Mesendoderm (in vitro differentiated cells): ENCODE measurements at regions not wholly inside any gene's neighbourhood (a gene's known extent, or its start where the extent isn't known, plus 50 kb on each side); places are given as distances from the start of the nearest gene placed in this dataset.

Source experiments
- DNase-seq: peaks from one replicate; pipeline ENCODE4 v3.0.0; 2013
- H2AK5ac ChIP-seq: 2 replicates; pipeline ENCODE4 v1.6.1; 2013; ENCODE audit warnings: low read length, inconsistent platforms
- H2BK120ac ChIP-seq: 2 replicates; pipeline ENCODE4 v1.6.1; 2013; ENCODE audit warnings: low read depth, mild to moderate bottlenecking, low read length, moderate library complexity, mixed read lengths
- H2BK15ac ChIP-seq: replicated peaks from 2 replicates; pipeline ENCODE4 v1.6.1; 2013; ENCODE audit warnings: low read depth, mild to moderate bottlenecking, moderate library complexity
- H2BK5ac ChIP-seq: 2 replicates; pipeline ENCODE4 v1.6.1; 2013; ENCODE audit warnings: low read length, inconsistent platforms
- H3K18ac ChIP-seq: 2 replicates; pipeline ENCODE4 v1.6.1; 2013; ENCODE audit warnings: mild to moderate bottlenecking, low read length, mixed read lengths
- H3K23ac ChIP-seq: one replicate; pipeline ENCODE4 v1.6.1; 2013; ENCODE audit warnings: low read length
- H3K27ac ChIP-seq: 2 replicates; pipeline ENCODE4 v1.5.1; 2013; ENCODE audit warnings: low read depth, mild to moderate bottlenecking, inconsistent platforms, low read length, moderate library complexity
- H3K27me3 ChIP-seq: 2 replicates; pipeline ENCODE4 v1.6.1; 2013; ENCODE audit warnings: low read length, control low read depth, mild to moderate bottlenecking, inconsistent platforms; ENCODE audit not compliant: insufficient read depth, poor library complexity
- H3K36me3 ChIP-seq: 2 replicates; pipeline ENCODE4 v1.6.1; 2013; ENCODE audit warnings: low read length, inconsistent platforms; ENCODE audit not compliant: control insufficient read depth, insufficient read depth
- H3K4ac ChIP-seq: one replicate; pipeline ENCODE4 v1.6.1; 2013; ENCODE audit warnings: low read depth, mild to moderate bottlenecking, low read length, moderate library complexity
- H3K4me1 ChIP-seq: 2 replicates; pipeline ENCODE4 v1.6.1; 2013; ENCODE audit warnings: low read depth, low read length, inconsistent platforms; ENCODE audit not compliant: control insufficient read depth
- H3K4me2 ChIP-seq: 2 replicates; pipeline ENCODE4 v1.6.1; 2013; ENCODE audit warnings: low read length
- H3K4me3 ChIP-seq: 2 replicates; pipeline ENCODE4 v1.5.1; 2013; ENCODE audit warnings: mild to moderate bottlenecking, low read length
- H3K56ac ChIP-seq: one replicate; pipeline ENCODE4 v1.6.1; 2013; ENCODE audit warnings: low read length
- H3K79me1 ChIP-seq: 2 replicates; pipeline ENCODE4 v1.6.1; 2013; ENCODE audit warnings: low read length, inconsistent platforms
- H3K79me2 ChIP-seq: 2 replicates; pipeline ENCODE4 v1.6.1; 2013; ENCODE audit warnings: mild to moderate bottlenecking, low read length; ENCODE audit not compliant: control insufficient read depth, insufficient read depth
- H3K9ac ChIP-seq: 2 replicates; pipeline ENCODE4 v1.6.1; 2013; ENCODE audit warnings: low read length, inconsistent platforms
- H4K5ac ChIP-seq: one replicate; pipeline ENCODE4 v1.6.1; 2013; ENCODE audit warnings: low read length
- H4K8ac ChIP-seq: one replicate; pipeline ENCODE4 v1.6.1; 2013; ENCODE audit warnings: low read depth, mild to moderate bottlenecking, control low read depth, low read length, moderate library complexity
- WGBS: extraction: QIAGEN DNeasy Blood & Tissue Kit; methylation state at CpG from one replicate; pipeline ENCODE4 v1.1.7; 2013; ENCODE audit warnings: low lambda C conversion rate, missing lambda C conversion rate; ENCODE audit not compliant: insufficient coverage; ENCODE audit errors: extremely low coverage; 5-methylcytosine and 5-hydroxymethylcytosine counted together

- no peak overlapping the region for H2BK120ac ChIP-seq
- no peaks in the 10 kb centered on the region for H3K36me3 ChIP-seq
- H3K56ac ChIP-seq, result no peak overlapping the region
- no peak overlapping the region for H3K23ac ChIP-seq
- no peak overlapping the region for H3K18ac ChIP-seq
- no peaks in the 10 kb centered on the region for H3K79me2 ChIP-seq
- peak; percentile 10 for DNase-seq
- no peak overlapping the region for H4K8ac ChIP-seq
- no peaks in the 10 kb centered on the region for H3K4me1 ChIP-seq
- H3K4me3 ChIP-seq, result no peak overlapping the region
- H2AK5ac ChIP-seq, result no peak overlapping the region
- H3K27me3 ChIP-seq, result no peaks in the 10 kb centered on the region
- no peak overlapping the region for H2BK5ac ChIP-seq
- no peak overlapping the region for H3K9ac ChIP-seq
- H3K27ac ChIP-seq, result no peak overlapping the region
- no peak overlapping the region for H3K4me2 ChIP-seq
- no CpG with 5 or more reads among the region's 6 CpGs for WGBS
- H2BK15ac ChIP-seq, result no peak overlapping the region
- no peaks in the 10 kb centered on the region for H3K79me1 ChIP-seq
- no peak overlapping the region for H4K5ac ChIP-seq
- no peak overlapping the region for H3K4ac ChIP-seq
Observed at GRCh38 chr6:91691449-91691848, 1104.6 kb upstream of the MAP3K7 start.

GRCh38 chr6:91683240-91683639, 1096.4 kb upstream of the MAP3K7 start:
- no peak overlapping the region for H2BK15ac ChIP-seq
- H4K5ac ChIP-seq, result no peak overlapping the region
- no peak overlapping the region for H3K23ac ChIP-seq
- H3K56ac ChIP-seq, result no peak overlapping the region
- H3K27ac ChIP-seq, result no peak overlapping the region
- H3K18ac ChIP-seq, result no peak overlapping the region
- H2BK5ac ChIP-seq, result no peak overlapping the region
- no peaks in the 10 kb centered on the region for H3K79me1 ChIP-seq
- no peak overlapping the region for H2BK120ac ChIP-seq
- H3K4me1 ChIP-seq, result no peaks in the 10 kb centered on the region
- H4K8ac ChIP-seq, result no peak overlapping the region
- H3K4me2 ChIP-seq, result no peak overlapping the region
- H3K4ac ChIP-seq, result no peak overlapping the region
- H3K27me3 ChIP-seq, result no peaks in the 10 kb centered on the region
- H3K9ac ChIP-seq, result no peak overlapping the region
- no peak overlapping the region for H3K4me3 ChIP-seq
- no peak overlapping the region for H2AK5ac ChIP-seq
- H3K79me2 ChIP-seq, result no peaks in the 10 kb centered on the region
- no peak for DNase-seq
- no peaks in the 10 kb centered on the region for H3K36me3 ChIP-seq
- WGBS, result no CpG with 5 or more reads among the region's 4 CpGs

GRCh38 chr6:91681296-91681695, 1094.4 kb upstream of the MAP3K7 start:
- H4K5ac ChIP-seq, result no peak overlapping the region
- no peak overlapping the region for H3K23ac ChIP-seq
- H3K4me3 ChIP-seq, result no peak overlapping the region
- H3K56ac ChIP-seq, result no peak overlapping the region
- DNase-seq, result no peak
- no peaks in the 10 kb centered on the region for H3K36me3 ChIP-seq
- no peak overlapping the region for H3K4me2 ChIP-seq
- H4K8ac ChIP-seq, result no peak overlapping the region
- H3K79me1 ChIP-seq, result no peaks in the 10 kb centered on the region
- H3K9ac ChIP-seq, result no peak overlapping the region
- H3K4me1 ChIP-seq, result no peaks in the 10 kb centered on the region
- no peak overlapping the region for H3K18ac ChIP-seq
- H3K27ac ChIP-seq, result no peak overlapping the region
- H3K79me2 ChIP-seq, result no peaks in the 10 kb centered on the region
- H3K27me3 ChIP-seq, result no peaks in the 10 kb centered on the region
- no CpG with 5 or more reads among the region's 7 CpGs for WGBS
- H3K4ac ChIP-seq, result no peak overlapping the region
- no peak overlapping the region for H2BK5ac ChIP-seq
- H2BK15ac ChIP-seq, result no peak overlapping the region
- no peak overlapping the region for H2AK5ac ChIP-seq
- H2BK120ac ChIP-seq, result no peak overlapping the region

- no peak overlapping the region for H2BK120ac ChIP-seq
- no peak overlapping the region for H3K4ac ChIP-seq
- H2AK5ac ChIP-seq, result no peak overlapping the region
- H3K27ac ChIP-seq, result no peak overlapping the region
- no peak overlapping the region for H4K5ac ChIP-seq
- no peak for DNase-seq
- no peaks in the 10 kb centered on the region for H3K36me3 ChIP-seq
- WGBS, result no CpG with 5 or more reads among the region's 5 CpGs
- H3K79me2 ChIP-seq, result no peaks in the 10 kb centered on the region
- H2BK15ac ChIP-seq, result no peak overlapping the region
- no peak overlapping the region for H3K56ac ChIP-seq
- no peak overlapping the region for H3K4me3 ChIP-seq
- no peak overlapping the region for H3K4me2 ChIP-seq
- no peaks in the 10 kb centered on the region for H3K27me3 ChIP-seq
- no peaks in the 10 kb centered on the region for H3K79me1 ChIP-seq
- H3K9ac ChIP-seq, result no peak overlapping the region
- H2BK5ac ChIP-seq, result no peak overlapping the region
- H3K23ac ChIP-seq, result no peak overlapping the region
- no peaks in the 10 kb centered on the region for H3K4me1 ChIP-seq
- H3K18ac ChIP-seq, result no peak overlapping the region
- H4K8ac ChIP-seq, result no peak overlapping the region
Observed at GRCh38 chr6:91678679-91679446, 1092.0 kb upstream of the MAP3K7 start.

GRCh38 chr6:91672201-91672600, 1085.3 kb upstream of the MAP3K7 start:
- no peak for DNase-seq
- no peak overlapping the region for H3K9ac ChIP-seq
- no CpG with 5 or more reads among the region's 1 CpG for WGBS

GRCh38 chr6:91669871-91670268, 1083.0 kb upstream of the MAP3K7 start:
- no peaks in the 10 kb centered on the region for H3K27me3 ChIP-seq
- no peaks in the 10 kb centered on the region for H3K79me2 ChIP-seq
- no peak overlapping the region for H3K27ac ChIP-seq
- H3K4ac ChIP-seq, result no peak overlapping the region
- no CpG with 5 or more reads among the region's 3 CpGs for WGBS
- H3K4me3 ChIP-seq, result no peak overlapping the region
- H2AK5ac ChIP-seq, result no peak overlapping the region
- no peak overlapping the region for H3K9ac ChIP-seq
- no peaks in the 10 kb centered on the region for H3K4me1 ChIP-seq
- H2BK15ac ChIP-seq, result no peak overlapping the region
- no peak overlapping the region for H3K23ac ChIP-seq
- no peak overlapping the region for H3K18ac ChIP-seq
- H2BK120ac ChIP-seq, result no peak overlapping the region
- H3K36me3 ChIP-seq, result no peaks in the 10 kb centered on the region
- H2BK5ac ChIP-seq, result no peak overlapping the region
- H4K8ac ChIP-seq, result no peak overlapping the region
- no peak for DNase-seq
- no peak overlapping the region for H3K56ac ChIP-seq
- H4K5ac ChIP-seq, result no peak overlapping the region
- H3K4me2 ChIP-seq, result no peak overlapping the region
- H3K79me1 ChIP-seq, result no peaks in the 10 kb centered on the region

More at GRCh38 chr6:91672201-91672600, 1085.3 kb upstream of the MAP3K7 start:
- H2BK15ac ChIP-seq, result no peak overlapping the region
- no peak overlapping the region for H2AK5ac ChIP-seq
- H3K4ac ChIP-seq, result no peak overlapping the region
- no peak overlapping the region for H4K5ac ChIP-seq
- H3K56ac ChIP-seq, result no peak overlapping the region
- no peaks in the 10 kb centered on the region for H3K4me1 ChIP-seq
- H4K8ac ChIP-seq, result no peak overlapping the region
- no peaks in the 10 kb centered on the region for H3K36me3 ChIP-seq
- no peak overlapping the region for H3K27ac ChIP-seq
- no peak overlapping the region for H3K4me2 ChIP-seq
- H3K18ac ChIP-seq, result no peak overlapping the region
- no peaks in the 10 kb centered on the region for H3K27me3 ChIP-seq
- no peak overlapping the region for H2BK5ac ChIP-seq
- H3K23ac ChIP-seq, result no peak overlapping the region
- H3K4me3 ChIP-seq, result no peak overlapping the region
- no peaks in the 10 kb centered on the region for H3K79me1 ChIP-seq
- no peak overlapping the region for H2BK120ac ChIP-seq
- no peaks in the 10 kb centered on the region for H3K79me2 ChIP-seq
